ACHN (cell line): ENCODE measurements at regions not wholly inside any gene's neighbourhood (a gene's known extent, or its start where the extent isn't known, plus 50 kb on each side); places are given as distances from the start of the nearest gene placed in this dataset.
"Not testable (repeated sequence)": the region's sequence is repeated elsewhere in the genome, so short reads cannot be mapped to it uniquely, and the experiment has no call there.

Experiments used
- DNase-seq: peaks from one replicate; pipeline ENCODE4 v3.0.0-alpha.2; 2015
- in situ Hi-C: cut with HindIII; loops from 2 replicates; pipeline ENCODE4 v1.10.0; 2017; ENCODE audit warnings: low sequenced_read_pairs, low pct_ligation_motif_present, low pct_unique_long_range_greater_than_20kb

- in situ Hi-C loops, result no loop called here
- DNase-seq, result no peak
These were observed 202.1 kb upstream of the AKR1E2 start for GRCh38 chr10:4623757-4624420.

- in situ Hi-C loops, result no loop called here
- no peak for DNase-seq
These were observed 202.8 kb upstream of the AKR1E2 start for GRCh38 chr10:4623200-4623599.

- in situ Hi-C loops, result no loop called here
- DNase-seq, result no peak
These were observed 203.6 kb upstream of the AKR1E2 start for GRCh38 chr10:4622384-4622783.

- in situ Hi-C loops, result no loop called here
- DNase-seq, result no peak
These were observed 208.4 kb upstream of the AKR1E2 start for GRCh38 chr10:4617589-4617988.

- in situ Hi-C loops, result no loop called here
- no peak for DNase-seq
These were observed 211.0 kb upstream of the AKR1E2 start for GRCh38 chr10:4615042-4615441.

GRCh38 chr10:4609251-4609650, 216.8 kb upstream of the AKR1E2 start:
- in situ Hi-C loops, result no loop called here

GRCh38 chr10:4607681-4608080, 218.3 kb upstream of the AKR1E2 start:
- in situ Hi-C loops, result no loop called here
- DNase-seq, result no peak

More at GRCh38 chr10:4609251-4609650, 216.8 kb upstream of the AKR1E2 start:
- no peak for DNase-seq

GRCh38 chr10:4606856-4607636, 219.0 kb upstream of the AKR1E2 start:
- DNase-seq, result no peak
- in situ Hi-C loops, result no loop called here

- in situ Hi-C loops, result no loop called here
- no peak for DNase-seq
These were observed 223.1 kb upstream of the AKR1E2 start for GRCh38 chr10:4602764-4603491.

GRCh38 chr10:4599471-4599870, 226.5 kb upstream of the AKR1E2 start:
- in situ Hi-C loops, result no loop called here
- no peak for DNase-seq

- DNase-seq, in situ Hi-C loops: not testable (repeated sequence)
These were observed 228.1 kb upstream of the AKR1E2 start for GRCh38 chr10:4597898-4598297.

GRCh38 chr10:4596951-4597350, 229.1 kb upstream of the AKR1E2 start:
- in situ Hi-C loops, result no loop called here
- DNase-seq, result no peak

GRCh38 chr10:4595719-4596319, 230.2 kb upstream of the AKR1E2 start:
- in situ Hi-C loops, result no loop called here
- DNase-seq, result no peak

- in situ Hi-C loops, result no loop called here
- DNase-seq, result no peak
These were observed 235.2 kb upstream of the AKR1E2 start for GRCh38 chr10:4590807-4591206.

- in situ Hi-C loops, result no loop called here
- DNase-seq, result no peak
These were observed 237.2 kb upstream of the AKR1E2 start for GRCh38 chr10:4588824-4589223.

- in situ Hi-C loops, result no loop called here
- no peak for DNase-seq
These were observed 238.5 kb upstream of the AKR1E2 start for GRCh38 chr10:4587466-4587865.

GRCh38 chr10:4586776-4587175, 239.2 kb upstream of the AKR1E2 start:
- peak; percentile 69 for DNase-seq
- in situ Hi-C loops, result no loop called here

- no peak for DNase-seq
- in situ Hi-C loops, result no loop called here
These were observed 244.1 kb upstream of the AKR1E2 start for GRCh38 chr10:4581929-4582328.

- DNase-seq, result no peak
These were observed 246.2 kb upstream of the AKR1E2 start for GRCh38 chr10:4579844-4580243.

More at GRCh38 chr10:4579844-4580243, 246.2 kb upstream of the AKR1E2 start:
- in situ Hi-C loops, result no loop called here
